ENCODE measurements at regions not wholly inside any gene's neighbourhood (a gene's known extent, or its start where the extent isn't known, plus 50 kb on each side); places are given as distances from the start of the nearest gene placed in this dataset.

GRCh38 chr20:39395478-39396291 lies 433.5 kb downstream of the DHX35 start:
- TF ChIP-seq CTCF (IDR thresholded peaks at IDR 0.05): no peak
- TF ChIP-seq POLR2A (IDR thresholded peaks at IDR 0.05): no peak
- TF ChIP-seq POLR2AphosphoS5 (IDR thresholded peaks at IDR 0.05): no peak
- TF ChIP-seq EP300 (IDR thresholded peaks at IDR 0.05): no peak

All from sigmoid colon (tissue), 4 donors.